ENCODE measurements at regions not wholly inside any gene's neighbourhood (a gene's known extent, or its start where the extent isn't known, plus 50 kb on each side); places are given as distances from the start of the nearest gene placed in this dataset.

GRCh38 chr6:91926361-91926760, 1339.5 kb upstream of the MAP3K7 start (continued):
- TF ChIP-seq RBBP5 (IDR thresholded peaks at IDR 0.05; ENCODE audit: borderline replicate concordance, low read depth, low read length), result no peak
- no peak for TF ChIP-seq CBX8 (IDR thresholded peaks at IDR 0.05; ENCODE audit: borderline replicate concordance, low read depth, low read length)

Measured in H1 (cell line).